Breast epithelium (tissue), 3 donors: ENCODE measurements at regions not wholly inside any gene's neighbourhood (a gene's known extent, or its start where the extent isn't known, plus 50 kb on each side); places are given as distances from the start of the nearest gene placed in this dataset.

Experiments used
- CTCF ChIP-seq, 3 donors: fragments of 450-650 bp; IDR thresholded peaks; one replicate each; pipeline ENCODE4 v1.5.1; 2016 to 2017; ENCODE audit warnings: antibody characterized with exemption in 3 of 3, mild to moderate bottlenecking in 3 of 3, moderate library complexity in 3 of 3
- POLR2A ChIP-seq: fragments of 450-650 bp; IDR thresholded peaks from one replicate; pipeline ENCODE4 v1.6.1; 2016; ENCODE audit warnings: antibody characterized with exemption, mild to moderate bottlenecking, moderate library complexity

DNA sequence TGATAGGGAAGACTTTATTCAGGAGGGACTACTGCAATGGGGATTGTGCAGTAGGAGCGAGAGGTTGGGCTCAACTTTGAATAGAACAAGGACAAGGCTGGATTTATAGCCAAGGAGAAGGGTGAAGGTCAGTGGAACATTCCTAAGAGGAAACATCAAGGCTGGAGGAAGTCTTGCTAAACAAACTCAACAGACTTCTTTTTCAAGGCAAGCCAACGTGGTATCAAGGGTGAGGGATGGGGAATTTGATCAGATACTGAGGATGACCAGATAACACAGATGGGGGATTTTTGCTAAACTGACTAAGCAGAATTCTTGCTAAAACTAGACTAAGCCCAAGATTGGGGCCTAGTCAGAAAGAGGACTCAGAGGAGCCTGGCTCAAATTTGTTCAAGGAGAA lies 107.3 kb downstream of the DUSP10 start:
- no peak for TF ChIP-seq CTCF (IDR thresholded peaks at IDR 0.05)
- TF ChIP-seq POLR2A: no peak
